GM23248 (cell line): ENCODE measurements at regions not wholly inside any gene's neighbourhood (a gene's known extent, or its start where the extent isn't known, plus 50 kb on each side); places are given as distances from the start of the nearest gene placed in this dataset.

Experiments
- DNase-seq: peaks from one replicate; pipeline ENCODE4 v3.0.0-alpha.2; 2015
- H2AFZ ChIP-seq: fragments of 200-600 bp; sonication (generic); 2 replicates; pipeline ENCODE4 v1.6.1; 2016; ENCODE audit warnings: antibody characterized with exemption
- H3F3A ChIP-seq: fragments of 200-600 bp; sonication (generic); 2 replicates; pipeline ENCODE4 v1.6.1; 2016; ENCODE audit warnings: mild to moderate bottlenecking, antibody characterized with exemption, mixed run types; ENCODE audit not compliant: insufficient read depth
- H3K27ac ChIP-seq: fragments of 200-600 bp; sonication (generic); 2 replicates; pipeline ENCODE4 v1.5.1; 2016; ENCODE audit warnings: mild to moderate bottlenecking
- H3K27me3 ChIP-seq: fragments of 200-600 bp; sonication (generic); replicated peaks from 2 replicates; pipeline ENCODE4 v1.6.1; 2016; ENCODE audit warnings: mild to moderate bottlenecking; ENCODE audit not compliant: insufficient read depth
- H3K36me3 ChIP-seq: fragments of 200-600 bp; sonication (generic); 2 replicates; pipeline ENCODE4 v1.6.1; 2016; ENCODE audit warnings: low read depth, mild to moderate bottlenecking
- H3K4me1 ChIP-seq: fragments of 200-600 bp; sonication (generic); 2 replicates; pipeline ENCODE4 v1.6.1; 2016; ENCODE audit warnings: mild to moderate bottlenecking; ENCODE audit not compliant: insufficient read depth
- H3K4me2 ChIP-seq: fragments of 200-600 bp; sonication (generic); one replicate; pipeline ENCODE4 v1.6.1; 2016; ENCODE audit warnings: mild to moderate bottlenecking; ENCODE audit not compliant: unreplicated experiment
- H3K4me3 ChIP-seq: fragments of 200-600 bp; sonication (generic); 2 replicates; pipeline ENCODE4 v1.5.1; 2016; ENCODE audit warnings: mild to moderate bottlenecking
- H3K79me2 ChIP-seq: fragments of 200-600 bp; sonication (generic); 2 replicates; pipeline ENCODE4 v1.6.1; 2016; ENCODE audit warnings: mild to moderate bottlenecking; ENCODE audit not compliant: insufficient read depth
- H3K9ac ChIP-seq: fragments of 200-600 bp; sonication (generic); 2 replicates; pipeline ENCODE4 v1.6.1; 2016; ENCODE audit warnings: mild to moderate bottlenecking
- H3K9me2 ChIP-seq: fragments of 200-600 bp; sonication (generic); 2 replicates; pipeline ENCODE4 v1.6.1; 2016; ENCODE audit warnings: mixed run types, mild to moderate bottlenecking, moderate library complexity; ENCODE audit not compliant: insufficient read depth
- H3K9me3 ChIP-seq: fragments of 200-600 bp; sonication (generic); one replicate; pipeline ENCODE4 v1.6.1; 2017; ENCODE audit warnings: low read depth
- H4K20me1 ChIP-seq: fragments of 200-600 bp; sonication (generic); 2 replicates; pipeline ENCODE4 v1.6.0; 2016; ENCODE audit not compliant: insufficient read depth
- EZH2 ChIP-seq: fragments of 200-600 bp; sonication (generic); IDR thresholded peaks from 2 replicates; pipeline ENCODE4 v1.6.1; 2018; ENCODE audit warnings: antibody characterized with exemption, mild to moderate bottlenecking; ENCODE audit not compliant: insufficient read depth, poor library complexity, severe bottlenecking
- EZH2phosphoT487 ChIP-seq: fragments of 200-600 bp; sonication (generic); IDR thresholded peaks from 2 replicates; pipeline ENCODE4 v1.6.1; 2018; ENCODE audit warnings: antibody characterized with exemption, moderate library complexity, mild to moderate bottlenecking, low read depth; ENCODE audit not compliant: insufficient read depth
- WGBS, 2 experiments: methylation state at CpG; one replicate each; pipeline ENCODE4 v1.1.6; 2015 to 2017; ENCODE audit warnings: low lambda C conversion rate in 2 of 2, low coverage in 1 of 2; ENCODE audit errors: missing lambda C conversion rate in 2 of 2; 5-methylcytosine and 5-hydroxymethylcytosine counted together
- in situ Hi-C: fragments of 300-500 bp; cut with MboI; formaldehyde crosslinking; loops from 2 replicates; pipeline ENCODE4 v1.15.0; 2020

- H3K27ac ChIP-seq = no peak overlapping the region
- TF ChIP-seq EZH2phosphoT487 = no peak
- no peak for TF ChIP-seq EZH2
- peaks cover 16% of the 10 kb centered on the region for H3K4me1 ChIP-seq
- no peak for DNase-seq
- H3K4me3 ChIP-seq = no peak overlapping the region
- no peak overlapping the region for H3K4me2 ChIP-seq
- no peaks in the 10 kb centered on the region for H3K36me3 ChIP-seq
- no peak overlapping the region for H2AFZ ChIP-seq
- H3K9me3 ChIP-seq = no peaks in the 10 kb centered on the region
- no peaks in the 10 kb centered on the region for H3K9me2 ChIP-seq
- no peaks in the 10 kb centered on the region for H4K20me1 ChIP-seq
- no peak overlapping the region for H3K9ac ChIP-seq
- in situ Hi-C loops = no loop called here
- WGBS, 2 experiments = 73 to 82% methylated on average over 1 of the region's 1 CpG
- no peaks in the 10 kb centered on the region for H3K27me3 ChIP-seq
- peaks cover 6% of the 10 kb centered on the region for H3F3A ChIP-seq
- no peaks in the 10 kb centered on the region for H3K79me2 ChIP-seq
These were observed 124.8 kb downstream of the SAMD9 start for GRCh38 chr7:92992932-92993331.

- H3K79me2 ChIP-seq = no peaks in the 10 kb centered on the region
- no peak overlapping the region for H3K4me2 ChIP-seq
- 40 to 52% methylated on average over 3 of the region's 3 CpGs for WGBS, 2 experiments
- TF ChIP-seq EZH2 (no peak), EZH2phosphoT487 (no peak)
- peaks cover 21% of the 10 kb centered on the region for H3K4me1 ChIP-seq
- H2AFZ ChIP-seq = no peak overlapping the region
- H3K9me2 ChIP-seq = no peaks in the 10 kb centered on the region
- no peak overlapping the region for H3K27ac ChIP-seq
- no peak overlapping the region for H3K4me3 ChIP-seq
- peaks cover 10% of the 10 kb centered on the region for H3F3A ChIP-seq
- no peak for DNase-seq
- no peak overlapping the region for H3K9ac ChIP-seq
- H3K9me3 ChIP-seq = no peaks in the 10 kb centered on the region
- H3K36me3 ChIP-seq = no peaks in the 10 kb centered on the region
- H4K20me1 ChIP-seq = no peaks in the 10 kb centered on the region
- no peaks in the 10 kb centered on the region for H3K27me3 ChIP-seq
- in situ Hi-C loops = no loop called here
These were observed 125.3 kb downstream of the SAMD9 start for GRCh38 chr7:92992483-92992882.

GRCh38 chr7:92991190-92991589, 126.6 kb downstream of the SAMD9 start:
- Histone ChIP-seq H3K9ac (no peak overlapping the region), H3K36me3 (no peaks in the 10 kb centered on the region)
- no peak for TF ChIP-seq EZH2phosphoT487
- TF ChIP-seq EZH2 = no peak

GRCh38 chr7:92988941-92989545, 128.7 kb downstream of the SAMD9 start:
- peaks cover 34% of the 10 kb centered on the region for H3K4me1 ChIP-seq
- WGBS, 2 experiments = 45 to 47% methylated on average over 3 of the region's 3 CpGs
- no peak overlapping the region; the same call in 1 of the 2 replicates for H2AFZ ChIP-seq
- no peaks in the 10 kb centered on the region for H3K9me2 ChIP-seq
- in situ Hi-C loops = no loop called here
- no peaks in the 10 kb centered on the region for H3K36me3 ChIP-seq
- H3K27ac ChIP-seq = no peak overlapping the region
- TF ChIP-seq EZH2phosphoT487 (no peak), EZH2 (no peak)
- H3K4me2 ChIP-seq = no peak overlapping the region
- no peaks in the 10 kb centered on the region for H3K27me3 ChIP-seq
- no peak overlapping the region for H3K9ac ChIP-seq
- peaks cover 22% of the 10 kb centered on the region for H3F3A ChIP-seq
- H3K9me3 ChIP-seq = no peaks in the 10 kb centered on the region
- H4K20me1 ChIP-seq = no peaks in the 10 kb centered on the region
- no peak overlapping the region for H3K4me3 ChIP-seq
- no peaks in the 10 kb centered on the region for H3K79me2 ChIP-seq
- DNase-seq = peak; percentile 47

More at GRCh38 chr7:92991190-92991589, 126.6 kb downstream of the SAMD9 start:
- in situ Hi-C loops = no loop called here
- no peak overlapping the region for H3K4me2 ChIP-seq
- no peak overlapping the region for H3K4me3 ChIP-seq
- H4K20me1 ChIP-seq = no peaks in the 10 kb centered on the region
- H3K4me1 ChIP-seq = peaks cover 34% of the 10 kb centered on the region
- H3K27me3 ChIP-seq = no peaks in the 10 kb centered on the region
- no peaks in the 10 kb centered on the region for H3K9me3 ChIP-seq
- no peaks in the 10 kb centered on the region for H3K9me2 ChIP-seq
- no peak overlapping the region for H3K27ac ChIP-seq
- H3F3A ChIP-seq = peaks cover 22% of the 10 kb centered on the region
- H2AFZ ChIP-seq = no peak overlapping the region
- WGBS, 2 experiments = 81 to 91% methylated on average over 1 of the region's 1 CpG
- no peak for DNase-seq
- no peaks in the 10 kb centered on the region for H3K79me2 ChIP-seq

GRCh38 chr7:92988051-92988450, 129.7 kb downstream of the SAMD9 start:
- H3K27ac ChIP-seq = no peak overlapping the region
- H3K4me3 ChIP-seq = no peak overlapping the region
- TF ChIP-seq EZH2phosphoT487 (no peak), EZH2 (no peak)
- H3K9me2 ChIP-seq = no peaks in the 10 kb centered on the region
- no peaks in the 10 kb centered on the region for H3K27me3 ChIP-seq
- 0 out of 2 replicates have a peak overlapping the region, but pooled peaks have one; percentile 6 for H2AFZ ChIP-seq
- peaks cover 22% of the 10 kb centered on the region for H3F3A ChIP-seq
- H3K4me1 ChIP-seq = peaks cover 34% of the 10 kb centered on the region
- no peaks in the 10 kb centered on the region for H3K9me3 ChIP-seq
- H4K20me1 ChIP-seq = no peaks in the 10 kb centered on the region
- H3K36me3 ChIP-seq = no peaks in the 10 kb centered on the region
- in situ Hi-C loops = no loop called here
- H3K79me2 ChIP-seq = no peaks in the 10 kb centered on the region
- peak; percentile 51 for DNase-seq
- no peak overlapping the region for H3K9ac ChIP-seq
- H3K4me2 ChIP-seq = peak overlapping the region; percentile 43
